ENCODE measurements at regions not wholly inside any gene's neighbourhood (a gene's known extent, or its start where the extent isn't known, plus 50 kb on each side); places are given as distances from the start of the nearest gene placed in this dataset.

DNA sequence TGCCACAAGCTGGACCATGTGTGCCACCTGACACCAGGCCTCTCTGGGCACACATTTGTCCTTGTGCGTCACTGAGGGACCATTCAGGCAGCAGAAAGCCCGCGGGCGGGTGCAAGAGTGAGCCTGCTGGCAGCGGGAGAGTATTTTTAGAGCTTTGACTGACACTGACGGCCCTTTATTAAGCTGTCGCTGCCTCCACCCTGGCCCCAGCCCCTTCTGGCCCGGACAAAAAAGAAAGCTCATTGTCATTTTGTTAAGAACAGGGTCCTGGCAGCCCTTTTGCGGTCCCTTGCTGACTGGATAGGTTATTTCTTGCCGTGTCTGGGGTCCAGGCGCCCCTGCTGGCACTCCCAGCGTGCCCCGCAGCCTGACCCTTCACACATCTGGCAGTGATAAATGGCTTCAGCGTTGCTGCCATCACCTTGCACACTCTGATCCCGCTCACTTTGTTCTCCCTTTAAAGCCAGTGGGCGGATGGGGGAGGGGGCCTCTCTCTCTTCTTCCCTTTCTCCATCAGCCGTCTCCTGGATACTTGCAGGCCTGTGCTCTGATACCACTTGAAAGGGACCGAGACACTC, 78.4 kb upstream of the NKD1 start:
- Histone ChIP-seq H3K27me3 (peaks cover 14% of the 10 kb centered on the region), H3K4me1 (no peaks in the 10 kb centered on the region), H3K9me3 (no peaks in the 10 kb centered on the region), H3K9ac (ENCODE audit: low read depth in 2 of 2, low read length in 2 of 2) (no peak overlapping the region), H3K4me3 (no peak overlapping the region), H3K27ac (no peak overlapping the region), H3K36me3 (no peaks in the 10 kb centered on the region)
- intact Hi-C loops (cut with DNase I): no loop called here
- DNase-seq: no peak
- TF ChIP-seq, protein P1, sequence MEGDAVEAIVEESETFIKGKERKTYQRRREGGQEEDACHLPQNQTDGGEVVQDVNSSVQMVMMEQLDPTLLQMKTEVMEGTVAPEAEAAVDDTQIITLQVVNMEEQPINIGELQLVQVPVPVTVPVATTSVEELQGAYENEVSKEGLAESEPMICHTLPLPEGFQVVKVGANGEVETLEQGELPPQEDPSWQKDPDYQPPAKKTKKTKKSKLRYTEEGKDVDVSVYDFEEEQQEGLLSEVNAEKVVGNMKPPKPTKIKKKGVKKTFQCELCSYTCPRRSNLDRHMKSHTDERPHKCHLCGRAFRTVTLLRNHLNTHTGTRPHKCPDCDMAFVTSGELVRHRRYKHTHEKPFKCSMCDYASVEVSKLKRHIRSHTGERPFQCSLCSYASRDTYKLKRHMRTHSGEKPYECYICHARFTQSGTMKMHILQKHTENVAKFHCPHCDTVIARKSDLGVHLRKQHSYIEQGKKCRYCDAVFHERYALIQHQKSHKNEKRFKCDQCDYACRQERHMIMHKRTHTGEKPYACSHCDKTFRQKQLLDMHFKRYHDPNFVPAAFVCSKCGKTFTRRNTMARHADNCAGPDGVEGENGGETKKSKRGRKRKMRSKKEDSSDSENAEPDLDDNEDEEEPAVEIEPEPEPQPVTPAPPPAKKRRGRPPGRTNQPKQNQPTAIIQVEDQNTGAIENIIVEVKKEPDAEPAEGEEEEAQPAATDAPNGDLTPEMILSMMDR (IDR thresholded peaks at IDR 0.05): no peak

- H3K27ac ChIP-seq: no peak overlapping the region
- H3K27me3 ChIP-seq: peaks cover 14% of the 10 kb centered on the region
- H3K4me3 ChIP-seq: no peak overlapping the region
- no peak for DNase-seq
- no peaks in the 10 kb centered on the region for H3K36me3 ChIP-seq
- no peak overlapping the region for H3K9ac ChIP-seq (ENCODE audit: low read depth in 2 of 2, low read length in 2 of 2)
- TF ChIP-seq, protein P1 (IDR thresholded peaks at IDR 0.05): no peak
- intact Hi-C loops (cut with DNase I): no loop called here
- H3K9me3 ChIP-seq: no peaks in the 10 kb centered on the region
- H3K4me1 ChIP-seq: no peaks in the 10 kb centered on the region
Observed at GRCh38 chr16:50469121-50469743, 79.0 kb upstream of the NKD1 start.

- H3K27me3 ChIP-seq: peaks cover 14% of the 10 kb centered on the region
- intact Hi-C loops (cut with DNase I): no loop called here
- H3K4me3 ChIP-seq: no peak overlapping the region
- H3K27ac ChIP-seq: no peak overlapping the region
- H3K36me3 ChIP-seq: no peaks in the 10 kb centered on the region
- no peaks in the 10 kb centered on the region for H3K4me1 ChIP-seq
- TF ChIP-seq, protein P1 (IDR thresholded peaks at IDR 0.05): no peak
- DNase-seq: no peak
- no peaks in the 10 kb centered on the region for H3K9me3 ChIP-seq
- no peak overlapping the region for H3K9ac ChIP-seq (ENCODE audit: low read depth in 2 of 2, low read length in 2 of 2)
Observed at GRCh38 chr16:50468749-50469078, 79.5 kb upstream of the NKD1 start.

DNA sequence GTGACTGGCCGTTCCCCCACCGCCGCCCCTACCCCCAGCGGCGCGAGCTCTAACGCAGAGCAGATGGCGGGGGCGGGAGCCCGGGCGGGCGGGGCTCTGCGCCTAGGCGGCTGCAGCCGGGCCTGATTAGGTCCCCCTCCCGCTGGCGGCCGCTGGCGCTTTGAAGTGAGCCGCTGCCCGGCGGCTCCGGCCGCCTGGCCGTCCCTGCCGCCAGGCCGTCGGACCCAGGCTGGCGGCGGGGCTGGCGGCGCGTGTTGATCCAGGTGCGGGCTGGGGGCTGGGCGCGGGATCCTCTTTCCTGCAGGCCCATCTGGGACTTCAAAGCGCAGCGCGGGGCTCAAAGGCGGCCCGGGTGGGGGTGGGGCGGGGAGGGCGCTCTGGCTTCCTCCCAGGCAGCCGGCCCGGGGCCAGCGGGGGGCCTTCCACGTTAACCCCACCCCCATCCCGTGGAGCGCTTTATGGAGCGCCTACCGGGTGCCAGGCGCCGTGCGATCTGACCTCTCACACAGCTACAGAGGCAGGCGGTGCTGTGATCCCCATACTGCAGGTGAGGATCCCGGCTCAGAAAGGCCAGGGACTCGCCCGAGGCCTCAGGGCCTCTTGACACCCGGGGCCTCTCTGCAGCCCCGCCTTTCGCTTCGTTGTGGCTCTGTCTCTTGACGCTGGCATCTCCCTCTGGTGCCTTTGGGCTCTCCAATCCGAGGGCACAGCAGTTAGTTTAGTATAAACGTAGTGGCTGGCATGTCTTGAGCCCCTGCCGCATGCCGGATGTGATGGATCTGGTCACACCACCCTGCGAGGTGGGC, 80.0 kb upstream of the NKD1 start:
- Histone ChIP-seq H3K27me3 (peaks cover 14% of the 10 kb centered on the region), H3K36me3 (no peaks in the 10 kb centered on the region), H3K9ac (ENCODE audit: low read depth in 2 of 2, low read length in 2 of 2) (no peak overlapping the region), H3K4me3 (peak overlapping the region; percentile 25), H3K9me3 (no peaks in the 10 kb centered on the region), H3K4me1 (no peaks in the 10 kb centered on the region), H3K27ac (no peak overlapping the region)
- TF ChIP-seq, protein P1 (IDR thresholded peaks at IDR 0.05): no peak
- intact Hi-C loops (cut with DNase I): no loop called here
- no peak for DNase-seq

DNA sequence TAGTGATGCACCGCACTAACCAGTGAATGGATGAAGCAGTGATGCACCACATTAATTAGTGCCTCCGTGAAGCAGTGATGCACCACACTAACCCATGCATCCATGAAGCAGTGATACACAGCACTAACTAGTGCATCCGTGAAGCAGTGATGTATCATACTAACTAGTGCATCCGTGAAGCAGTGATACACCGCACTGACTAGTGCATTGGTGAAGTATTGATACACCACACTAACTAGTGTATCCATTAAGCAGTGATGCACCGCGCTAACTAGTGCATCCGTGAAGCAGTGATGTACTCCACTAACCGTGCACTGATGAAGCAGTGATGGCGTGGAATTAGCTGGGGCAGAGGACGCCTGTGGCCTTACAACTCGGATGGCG, 80.6 kb upstream of the NKD1 start:
- Histone ChIP-seq H3K4me3 (peak overlapping the region; percentile 25), H3K36me3 (no peaks in the 10 kb centered on the region), H3K27ac (no peak overlapping the region), H3K9me3 (no peaks in the 10 kb centered on the region), H3K9ac (ENCODE audit: low read depth in 2 of 2, low read length in 2 of 2) (no peak overlapping the region), H3K4me1 (no peaks in the 10 kb centered on the region), H3K27me3 (peaks cover 14% of the 10 kb centered on the region)
- DNase-seq: no peak
- TF ChIP-seq, protein P1 (IDR thresholded peaks at IDR 0.05): no peak
- intact Hi-C loops (cut with DNase I): no loop called here
